Thoracic aorta (tissue), 2 donors: ENCODE measurements at regions not wholly inside any gene's neighbourhood (a gene's known extent, or its start where the extent isn't known, plus 50 kb on each side); places are given as distances from the start of the nearest gene placed in this dataset.

Source experiments
- ATAC-seq: fragments of 150-250 bp; one replicate; pipeline ENCODE4 v1.8.0; 2017; ENCODE audit warnings: low read depth; ENCODE audit not compliant: insufficient number of reproducible peaks, low FRiP score
- DNase-seq: peaks from one replicate; pipeline ENCODE4 v3.0.0-alpha.2; 2020; ENCODE audit warnings: low spot score
- H3K27ac ChIP-seq, 2 donors: fragments of 200-600 bp; sonication (generic); 1 replicate in 1 of 2; 2 replicates in 1 of 2; pipeline ENCODE4 v1.5.1; 2016; ENCODE audit warnings: mild to moderate bottlenecking in 2 of 2, moderate library complexity in 2 of 2
- H3K27me3 ChIP-seq: fragments of 200-600 bp; sonication (generic); replicated peaks from 2 replicates; pipeline ENCODE4 v1.6.0; 2016; ENCODE audit warnings: mild to moderate bottlenecking; ENCODE audit not compliant: insufficient read depth
- H3K36me3 ChIP-seq: fragments of 200-600 bp; sonication (generic); one replicate; pipeline ENCODE4 v1.5.1; 2016
- H3K4me1 ChIP-seq, 2 donors: fragments of 200-600 bp; sonication (generic); 1 replicate in 1 of 2; 2 replicates in 1 of 2; pipeline versions ENCODE4 v1.5.1 to v1.6.0; 2016; ENCODE audit warnings: low read depth in 2 of 2, mild to moderate bottlenecking in 1 of 2; ENCODE audit not compliant: control insufficient read depth in 1 of 2
- H3K4me3 ChIP-seq: fragments of 200-600 bp; sonication (generic); 2 replicates; pipeline ENCODE4 v1.5.1; 2016; ENCODE audit warnings: mild to moderate bottlenecking
- H3K9me3 ChIP-seq: fragments of 200-600 bp; sonication (generic); 2 replicates; pipeline ENCODE4 v1.5.1; 2016
- CTCF ChIP-seq: fragments of 200-600 bp; sonication (generic); IDR thresholded peaks from one replicate; pipeline ENCODE4 v1.5.1; 2019; ENCODE audit warnings: antibody characterized with exemption

GRCh38 chr4:180532691-180533090 lies 1710.5 kb upstream of the TENM3 start:
- no peak overlapping the region for H3K27ac ChIP-seq
- H3K9me3 ChIP-seq = no peaks in the 10 kb centered on the region
- H3K4me1 ChIP-seq = no peaks in the 10 kb centered on the region
- DNase-seq (no peak), ATAC-seq (no peak)
- H3K36me3 ChIP-seq = no peaks in the 10 kb centered on the region
- H3K4me3 ChIP-seq = no peak overlapping the region
- TF ChIP-seq CTCF = no peak
- no peaks in the 10 kb centered on the region for H3K27me3 ChIP-seq

GRCh38 chr4:180538384-180539057 lies 1704.7 kb upstream of the TENM3 start:
- Histone ChIP-seq H3K27me3 (no peaks in the 10 kb centered on the region), H3K27ac (no peak overlapping the region), H3K4me1 (no peaks in the 10 kb centered on the region), H3K4me3 (no peak overlapping the region), H3K36me3 (no peaks in the 10 kb centered on the region), H3K9me3 (no peaks in the 10 kb centered on the region)
- ATAC-seq (no peak), DNase-seq (no peak)
- no peak for TF ChIP-seq CTCF

GRCh38 chr4:180539284-180539683 lies 1703.9 kb upstream of the TENM3 start:
- no peaks in the 10 kb centered on the region for H3K36me3 ChIP-seq

GRCh38 chr4:180541678-180542077 lies 1701.5 kb upstream of the TENM3 start:
- Histone ChIP-seq H3K4me3 (no peak overlapping the region), H3K27me3 (no peaks in the 10 kb centered on the region), H3K9me3 (no peaks in the 10 kb centered on the region), H3K4me1 (no peaks in the 10 kb centered on the region), H3K27ac (no peak overlapping the region), H3K36me3 (no peaks in the 10 kb centered on the region)
- TF ChIP-seq CTCF = no peak
- no peak for ATAC-seq
- DNase-seq = no peak

More at GRCh38 chr4:180539284-180539683, 1703.9 kb upstream of the TENM3 start:
- no peak for DNase-seq
- Histone ChIP-seq H3K4me1 (no peaks in the 10 kb centered on the region), H3K27me3 (no peaks in the 10 kb centered on the region), H3K4me3 (no peak overlapping the region), H3K27ac (no peak overlapping the region), H3K9me3 (no peaks in the 10 kb centered on the region)
- ATAC-seq = no peak
- TF ChIP-seq CTCF = no peak

GRCh38 chr4:180542445-180543100 lies 1700.6 kb upstream of the TENM3 start:
- Histone ChIP-seq H3K27ac (no peak overlapping the region), H3K4me1 (no peaks in the 10 kb centered on the region), H3K36me3 (no peaks in the 10 kb centered on the region), H3K4me3 (no peak overlapping the region), H3K9me3 (no peaks in the 10 kb centered on the region), H3K27me3 (no peaks in the 10 kb centered on the region)
- no peak for TF ChIP-seq CTCF
- ATAC-seq (no peak), DNase-seq (no peak)
